ENCODE measurements at regions not wholly inside any gene's neighbourhood (a gene's known extent, or its start where the extent isn't known, plus 50 kb on each side); places are given as distances from the start of the nearest gene placed in this dataset.

DNA sequence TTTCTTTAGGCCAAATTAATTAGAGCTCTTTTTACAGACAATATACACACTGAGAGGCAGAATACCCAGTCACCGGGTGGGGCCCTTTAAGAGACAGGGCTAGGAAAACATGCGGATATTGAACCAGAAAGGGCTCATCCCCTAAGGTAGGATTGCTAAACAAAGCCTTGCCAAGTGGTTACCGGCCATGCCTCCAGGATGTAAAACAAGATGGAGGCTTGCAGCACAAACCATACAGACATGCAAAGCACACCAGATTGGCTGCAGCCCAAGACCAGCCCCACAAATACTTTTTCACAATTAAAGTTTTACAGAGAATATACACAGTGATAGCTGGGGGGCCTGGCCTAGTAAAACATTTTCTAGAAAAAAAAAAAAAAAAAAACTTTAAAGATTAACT, 210.0 kb downstream of the KLHL4 start:
- TF ChIP-seq, protein P1, sequence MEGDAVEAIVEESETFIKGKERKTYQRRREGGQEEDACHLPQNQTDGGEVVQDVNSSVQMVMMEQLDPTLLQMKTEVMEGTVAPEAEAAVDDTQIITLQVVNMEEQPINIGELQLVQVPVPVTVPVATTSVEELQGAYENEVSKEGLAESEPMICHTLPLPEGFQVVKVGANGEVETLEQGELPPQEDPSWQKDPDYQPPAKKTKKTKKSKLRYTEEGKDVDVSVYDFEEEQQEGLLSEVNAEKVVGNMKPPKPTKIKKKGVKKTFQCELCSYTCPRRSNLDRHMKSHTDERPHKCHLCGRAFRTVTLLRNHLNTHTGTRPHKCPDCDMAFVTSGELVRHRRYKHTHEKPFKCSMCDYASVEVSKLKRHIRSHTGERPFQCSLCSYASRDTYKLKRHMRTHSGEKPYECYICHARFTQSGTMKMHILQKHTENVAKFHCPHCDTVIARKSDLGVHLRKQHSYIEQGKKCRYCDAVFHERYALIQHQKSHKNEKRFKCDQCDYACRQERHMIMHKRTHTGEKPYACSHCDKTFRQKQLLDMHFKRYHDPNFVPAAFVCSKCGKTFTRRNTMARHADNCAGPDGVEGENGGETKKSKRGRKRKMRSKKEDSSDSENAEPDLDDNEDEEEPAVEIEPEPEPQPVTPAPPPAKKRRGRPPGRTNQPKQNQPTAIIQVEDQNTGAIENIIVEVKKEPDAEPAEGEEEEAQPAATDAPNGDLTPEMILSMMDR (IDR thresholded peaks at IDR 0.05; ENCODE audit: low read depth, low read length), result no peak
- DNase-seq (ENCODE audit: low read depth in 2 of 2), result no peak
- no peak overlapping the region for H3K4me3 ChIP-seq (replicated peaks in 1 of 2; ENCODE audit: low read depth in 2 of 2, low read length in 2 of 2)

DNA sequence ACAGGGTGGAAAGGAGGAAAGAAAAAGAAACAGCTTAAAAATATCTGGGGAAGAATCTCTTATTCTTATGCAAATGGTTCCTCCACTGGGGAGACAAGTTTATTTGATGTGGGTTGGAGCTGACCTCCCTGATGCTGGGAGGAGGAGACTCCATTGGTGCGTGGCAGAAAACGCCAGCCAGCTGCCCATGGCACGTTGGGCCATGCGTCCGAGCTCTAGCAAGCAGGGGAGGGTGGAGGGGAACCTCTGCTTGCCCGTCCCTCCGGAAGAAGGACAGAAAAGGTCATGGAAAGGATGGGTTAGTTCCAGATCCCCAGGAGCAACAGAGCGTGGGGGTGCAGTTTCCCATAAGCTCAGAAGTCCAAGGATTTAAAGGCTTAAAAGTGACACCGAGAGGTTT, 210.4 kb downstream of the KLHL4 start:
- TF ChIP-seq, protein P1 (IDR thresholded peaks at IDR 0.05; ENCODE audit: low read depth, low read length), result no peak
- DNase-seq (ENCODE audit: low read depth in 2 of 2), result no peak
- no peak overlapping the region for H3K4me3 ChIP-seq (replicated peaks in 1 of 2; ENCODE audit: low read depth in 2 of 2, low read length in 2 of 2)

- TF ChIP-seq, protein P1 (IDR thresholded peaks at IDR 0.05; ENCODE audit: low read depth, low read length), result no peak
- no peak overlapping the region for H3K4me3 ChIP-seq (replicated peaks in 1 of 2; ENCODE audit: low read depth in 2 of 2, low read length in 2 of 2)
- DNase-seq (ENCODE audit: low read depth in 2 of 2), result no peak
These were observed 210.9 kb downstream of the KLHL4 start for GRCh38 chrX:87728459-87728858.

- DNase-seq (ENCODE audit: low read depth in 2 of 2), result no peak
- TF ChIP-seq, protein P1 (IDR thresholded peaks at IDR 0.05; ENCODE audit: low read depth, low read length), result no peak
- H3K4me3 ChIP-seq (replicated peaks in 1 of 2; ENCODE audit: low read depth in 2 of 2, low read length in 2 of 2), result no peak overlapping the region
These were observed 214.5 kb downstream of the KLHL4 start for GRCh38 chrX:87732133-87732532.

- TF ChIP-seq, protein P1 (IDR thresholded peaks at IDR 0.05; ENCODE audit: low read depth, low read length), result no peak
- no peak overlapping the region for H3K4me3 ChIP-seq (replicated peaks in 1 of 2; ENCODE audit: low read depth in 2 of 2, low read length in 2 of 2)
- no peak for DNase-seq (ENCODE audit: low read depth in 2 of 2)
These were observed 219.0 kb downstream of the KLHL4 start for GRCh38 chrX:87736576-87736975.

- TF ChIP-seq, protein P1 (IDR thresholded peaks at IDR 0.05; ENCODE audit: low read depth, low read length), result no peak
- DNase-seq (ENCODE audit: low read depth in 2 of 2), result no peak
- no peak overlapping the region for H3K4me3 ChIP-seq (replicated peaks in 1 of 2; ENCODE audit: low read depth in 2 of 2, low read length in 2 of 2)
These were observed 226.8 kb downstream of the KLHL4 start for GRCh38 chrX:87744391-87744790.

GRCh38 chrX:87755493-87755892, 237.9 kb downstream of the KLHL4 start:
- TF ChIP-seq, protein P1 (IDR thresholded peaks at IDR 0.05; ENCODE audit: low read depth, low read length), result no peak
- no peak for DNase-seq (ENCODE audit: low read depth in 2 of 2)
- H3K4me3 ChIP-seq (replicated peaks in 1 of 2; ENCODE audit: low read depth in 2 of 2, low read length in 2 of 2), result no peak overlapping the region
